ENCODE measurements at regions not wholly inside any gene's neighbourhood (a gene's known extent, or its start where the extent isn't known, plus 50 kb on each side); places are given as distances from the start of the nearest gene placed in this dataset.

DNA sequence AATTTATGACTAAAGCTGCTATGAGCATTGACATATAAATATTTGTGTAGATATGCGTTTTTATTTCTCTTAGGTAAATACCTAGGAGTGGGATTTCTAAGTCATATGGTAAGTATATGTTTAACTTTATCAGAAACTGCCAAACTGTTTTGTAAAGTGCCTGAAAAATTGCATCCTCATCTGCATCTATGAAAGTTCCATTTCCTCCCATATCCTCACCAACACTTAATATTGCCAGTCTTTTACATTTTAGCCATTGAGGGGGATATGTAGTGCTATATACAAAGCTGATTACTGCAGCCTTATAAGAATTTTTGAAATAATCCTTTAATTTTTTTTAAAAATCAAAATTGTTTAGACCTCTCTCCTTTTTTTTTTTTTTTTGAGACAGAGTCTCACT is 123.1 kb upstream of the SPRY4 start:
- Histone ChIP-seq H3K27ac (ENCODE audit: poor library complexity, severe bottlenecking) (no peak overlapping the region), H3K9me3 (ENCODE audit: severe bottlenecking) (no peaks in the 10 kb centered on the region), H3K36me3 (ENCODE audit: low read depth) (no peaks in the 10 kb centered on the region), H3K4me3 (ENCODE audit: severe bottlenecking) (no peak overlapping the region), H3K27me3 (ENCODE audit: insufficient read depth, poor library complexity, severe bottlenecking) (no peaks in the 10 kb centered on the region), H3K4me1 (ENCODE audit: insufficient read depth, poor library complexity, severe bottlenecking) (peaks cover 15% of the 10 kb centered on the region)
- DNase-seq (ENCODE audit: low spot score): no peak
- TF ChIP-seq CTCF (IDR thresholded peaks at IDR 0.05; ENCODE audit: poor library complexity, severe bottlenecking): no peak
- no peak for ATAC-seq (ENCODE audit: low read depth)

DNA sequence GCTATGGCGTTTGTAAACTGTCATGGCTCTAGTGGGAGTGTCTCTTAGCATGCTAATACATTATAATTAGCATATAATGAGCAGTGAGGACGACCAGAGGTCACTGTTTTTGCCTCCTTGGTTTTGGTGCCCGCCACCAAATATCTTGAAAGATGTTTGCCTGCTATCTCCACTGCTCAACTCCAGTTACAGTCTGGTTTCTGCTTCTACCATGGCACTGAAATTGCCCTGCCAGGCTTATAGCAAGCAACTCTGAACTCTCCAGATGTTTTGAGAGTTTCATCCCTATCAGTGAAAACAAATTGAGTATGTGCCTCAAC is 122.1 kb upstream of the SPRY4 start:
- DNase-seq (ENCODE audit: low spot score) (no peak), ATAC-seq (ENCODE audit: low read depth) (no peak)
- peak overlapping the region; percentile 56 for H3K27ac ChIP-seq (ENCODE audit: poor library complexity, severe bottlenecking)
- no peaks in the 10 kb centered on the region for H3K36me3 ChIP-seq (ENCODE audit: low read depth)
- no peak for TF ChIP-seq CTCF (IDR thresholded peaks at IDR 0.05; ENCODE audit: poor library complexity, severe bottlenecking)
- H3K4me1 ChIP-seq (ENCODE audit: insufficient read depth, poor library complexity, severe bottlenecking): peaks cover 15% of the 10 kb centered on the region
- no peaks in the 10 kb centered on the region for H3K27me3 ChIP-seq (ENCODE audit: insufficient read depth, poor library complexity, severe bottlenecking)
- H3K4me3 ChIP-seq (ENCODE audit: severe bottlenecking): no peak overlapping the region
- H3K9me3 ChIP-seq (ENCODE audit: severe bottlenecking): no peaks in the 10 kb centered on the region

DNA sequence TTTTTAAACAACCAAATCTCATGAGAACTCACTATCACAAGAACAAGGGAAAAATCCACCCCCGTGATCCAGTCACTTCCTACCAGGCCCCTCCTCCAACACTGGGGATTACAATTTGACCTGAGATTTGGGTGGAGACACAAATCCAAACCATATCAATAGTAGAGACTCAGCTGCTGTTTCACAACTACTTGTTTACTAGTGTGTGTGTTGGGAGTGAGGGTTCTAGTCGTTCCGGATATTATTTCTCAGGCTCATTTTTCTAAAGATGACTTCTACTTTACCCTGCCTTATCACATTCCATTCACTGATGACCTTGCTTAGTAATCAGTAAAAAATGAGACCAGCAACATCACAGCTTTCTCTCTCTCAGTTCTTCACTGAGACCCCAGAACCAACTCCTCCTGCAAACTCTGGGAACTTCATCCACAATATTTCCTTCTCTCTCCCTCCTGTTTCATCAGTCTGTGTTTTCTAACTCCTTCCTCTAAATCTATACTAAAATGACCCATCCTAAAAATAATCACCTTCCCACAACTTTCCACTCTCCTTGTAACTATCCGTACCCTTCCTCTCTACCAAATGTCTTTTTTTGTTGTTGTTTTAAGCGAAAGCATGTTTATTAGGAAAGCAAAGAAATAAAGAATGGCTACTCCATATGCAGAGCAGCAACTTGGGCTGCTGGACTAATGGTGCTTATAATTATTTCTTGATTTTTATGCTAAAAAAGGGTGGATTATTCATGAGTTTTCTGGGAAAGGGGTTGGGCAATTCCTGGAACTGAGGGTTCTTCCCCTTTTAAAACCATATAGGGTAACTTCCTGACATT is 121.5 kb upstream of the SPRY4 start:
- Histone ChIP-seq H3K4me3 (ENCODE audit: severe bottlenecking) (no peak overlapping the region), H3K27me3 (ENCODE audit: insufficient read depth, poor library complexity, severe bottlenecking) (no peaks in the 10 kb centered on the region), H3K36me3 (ENCODE audit: low read depth) (no peaks in the 10 kb centered on the region), H3K4me1 (ENCODE audit: insufficient read depth, poor library complexity, severe bottlenecking) (peaks cover 15% of the 10 kb centered on the region), H3K27ac (ENCODE audit: poor library complexity, severe bottlenecking) (peak overlapping the region; percentile 56), H3K9me3 (ENCODE audit: severe bottlenecking) (no peaks in the 10 kb centered on the region)
- ATAC-seq (ENCODE audit: low read depth) (peak; percentile 76), DNase-seq (ENCODE audit: low spot score) (no peak)
- TF ChIP-seq CTCF (IDR thresholded peaks at IDR 0.05; ENCODE audit: poor library complexity, severe bottlenecking): no peak

DNA sequence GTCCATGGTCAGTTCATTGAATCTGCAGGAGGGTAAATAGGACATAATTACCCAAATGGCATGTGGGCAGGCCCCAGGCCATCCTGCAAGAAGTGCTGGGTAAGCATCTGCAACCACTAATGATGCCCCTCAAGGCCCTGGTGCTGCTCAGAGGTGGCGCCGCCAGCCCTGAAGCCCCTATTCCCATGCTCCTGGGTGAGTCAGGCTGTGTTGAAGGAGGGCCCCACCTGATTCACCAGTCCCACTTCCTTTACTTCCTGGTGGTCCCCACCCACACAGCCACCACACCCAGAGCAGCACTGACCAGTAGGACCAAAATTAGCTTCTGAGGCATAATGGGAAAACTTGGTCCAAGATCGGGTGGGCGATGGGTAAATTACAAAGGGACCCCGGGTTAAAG is 120.4 kb upstream of the SPRY4 start:
- TF ChIP-seq CTCF (IDR thresholded peaks at IDR 0.05; ENCODE audit: poor library complexity, severe bottlenecking): no peak
- H3K4me3 ChIP-seq (ENCODE audit: severe bottlenecking): no peak overlapping the region
- ATAC-seq (ENCODE audit: low read depth): no peak
- DNase-seq (ENCODE audit: low spot score): no peak
- no peaks in the 10 kb centered on the region for H3K36me3 ChIP-seq (ENCODE audit: low read depth)
- H3K9me3 ChIP-seq (ENCODE audit: severe bottlenecking): no peaks in the 10 kb centered on the region
- H3K27me3 ChIP-seq (ENCODE audit: insufficient read depth, poor library complexity, severe bottlenecking): no peaks in the 10 kb centered on the region
- peak overlapping the region; percentile 56 for H3K27ac ChIP-seq (ENCODE audit: poor library complexity, severe bottlenecking)
- peaks cover 15% of the 10 kb centered on the region for H3K4me1 ChIP-seq (ENCODE audit: insufficient read depth, poor library complexity, severe bottlenecking)

GRCh38 chr5:142441616-142442015 is 116.8 kb upstream of the SPRY4 start:
- no peaks in the 10 kb centered on the region for H3K9me3 ChIP-seq (ENCODE audit: severe bottlenecking)
- H3K4me1 ChIP-seq (ENCODE audit: insufficient read depth, poor library complexity, severe bottlenecking): peaks cover 14% of the 10 kb centered on the region
- H3K27me3 ChIP-seq (ENCODE audit: insufficient read depth, poor library complexity, severe bottlenecking): no peaks in the 10 kb centered on the region
- no peak for DNase-seq (ENCODE audit: low spot score)
- H3K36me3 ChIP-seq (ENCODE audit: low read depth): no peaks in the 10 kb centered on the region
- no peak for TF ChIP-seq CTCF (IDR thresholded peaks at IDR 0.05; ENCODE audit: poor library complexity, severe bottlenecking)
- no peak overlapping the region for H3K27ac ChIP-seq (ENCODE audit: poor library complexity, severe bottlenecking)
- ATAC-seq (ENCODE audit: low read depth): no peak
- H3K4me3 ChIP-seq (ENCODE audit: severe bottlenecking): no peak overlapping the region
